RWPE2 (cell line): ENCODE measurements at regions not wholly inside any gene's neighbourhood (a gene's known extent, or its start where the extent isn't known, plus 50 kb on each side); places are given as distances from the start of the nearest gene placed in this dataset.

Experiments
- ATAC-seq: fragments of 200-7000 bp; cut with Tn5 transposase; 3 replicates; pipeline ENCODE4 v1.9.1; 2021; ENCODE audit warnings: low read depth
- DNase-seq: peaks from one replicate; pipeline ENCODE4 v3.0.0-alpha.2; 2020; ENCODE audit warnings: low spot score
- H3K27ac ChIP-seq: fragments of 450-650 bp; 2 replicates; pipeline ENCODE4 v1.5.1; 2017; ENCODE audit warnings: mild to moderate bottlenecking; ENCODE audit not compliant: poor library complexity, severe bottlenecking
- H3K27me3 ChIP-seq: fragments of 250-450 bp; sonication (Bioruptor Pico); 2 replicates; pipeline ENCODE4 v1.5.1; 2021; ENCODE audit warnings: mild to moderate bottlenecking, moderate library complexity; ENCODE audit not compliant: insufficient read depth, poor library complexity, severe bottlenecking
- H3K36me3 ChIP-seq: fragments of 250-450 bp; sonication (Bioruptor Pico); 2 replicates; pipeline ENCODE4 v1.5.1; 2020; ENCODE audit warnings: low read depth, mild to moderate bottlenecking, moderate library complexity
- H3K4me1 ChIP-seq: fragments of 250-450 bp; sonication (Bioruptor Pico); 2 replicates; pipeline ENCODE4 v1.5.1; 2021; ENCODE audit warnings: mild to moderate bottlenecking, moderate library complexity; ENCODE audit not compliant: insufficient read depth, poor library complexity, severe bottlenecking
- H3K4me3 ChIP-seq: fragments of 250-450 bp; sonication (Bioruptor Pico); 2 replicates; pipeline ENCODE4 v1.5.1; 2021; ENCODE audit warnings: mild to moderate bottlenecking, moderate library complexity; ENCODE audit not compliant: severe bottlenecking
- H3K9me3 ChIP-seq: fragments of 250-450 bp; sonication (Bioruptor Pico); 2 replicates; pipeline ENCODE4 v1.5.1; 2021; ENCODE audit warnings: mild to moderate bottlenecking, moderate library complexity; ENCODE audit not compliant: severe bottlenecking
- TF ChIP-seq, protein P1 (sequence below): fragments of 450-650 bp; IDR thresholded peaks from one replicate; pipeline ENCODE4 v1.5.1; 2017; ENCODE audit warnings: mild to moderate bottlenecking, moderate library complexity; ENCODE audit not compliant: poor library complexity, severe bottlenecking

DNA sequence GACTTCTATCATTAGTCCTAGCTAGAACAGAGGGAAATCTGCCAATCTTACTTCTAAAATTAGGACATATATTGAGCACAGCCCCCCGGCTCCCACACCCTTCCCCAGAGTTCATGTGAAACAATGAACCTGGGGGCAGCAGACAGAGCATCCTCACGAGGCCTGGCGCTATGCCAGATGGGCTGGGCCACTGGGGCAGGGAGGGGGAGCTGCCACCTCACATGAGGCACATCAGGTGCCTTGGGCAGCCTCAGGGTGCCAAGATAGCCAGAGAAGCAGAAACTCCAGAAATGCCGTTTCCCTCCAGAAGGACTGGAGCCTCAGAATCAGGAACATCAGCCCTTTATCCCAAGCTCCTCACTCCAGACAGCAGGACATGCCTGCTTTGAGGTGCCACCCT, 92.8 kb upstream of the LANCL2 start:
- ATAC-seq (no peak), DNase-seq (no peak)
- TF ChIP-seq, protein P1, sequence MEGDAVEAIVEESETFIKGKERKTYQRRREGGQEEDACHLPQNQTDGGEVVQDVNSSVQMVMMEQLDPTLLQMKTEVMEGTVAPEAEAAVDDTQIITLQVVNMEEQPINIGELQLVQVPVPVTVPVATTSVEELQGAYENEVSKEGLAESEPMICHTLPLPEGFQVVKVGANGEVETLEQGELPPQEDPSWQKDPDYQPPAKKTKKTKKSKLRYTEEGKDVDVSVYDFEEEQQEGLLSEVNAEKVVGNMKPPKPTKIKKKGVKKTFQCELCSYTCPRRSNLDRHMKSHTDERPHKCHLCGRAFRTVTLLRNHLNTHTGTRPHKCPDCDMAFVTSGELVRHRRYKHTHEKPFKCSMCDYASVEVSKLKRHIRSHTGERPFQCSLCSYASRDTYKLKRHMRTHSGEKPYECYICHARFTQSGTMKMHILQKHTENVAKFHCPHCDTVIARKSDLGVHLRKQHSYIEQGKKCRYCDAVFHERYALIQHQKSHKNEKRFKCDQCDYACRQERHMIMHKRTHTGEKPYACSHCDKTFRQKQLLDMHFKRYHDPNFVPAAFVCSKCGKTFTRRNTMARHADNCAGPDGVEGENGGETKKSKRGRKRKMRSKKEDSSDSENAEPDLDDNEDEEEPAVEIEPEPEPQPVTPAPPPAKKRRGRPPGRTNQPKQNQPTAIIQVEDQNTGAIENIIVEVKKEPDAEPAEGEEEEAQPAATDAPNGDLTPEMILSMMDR, result no peak
- Histone ChIP-seq H3K36me3 (no peaks in the 10 kb centered on the region), H3K9me3 (no peaks in the 10 kb centered on the region), H3K4me1 (no peaks in the 10 kb centered on the region), H3K4me3 (no peak overlapping the region), H3K27ac (no peak overlapping the region), H3K27me3 (no peaks in the 10 kb centered on the region)

DNA sequence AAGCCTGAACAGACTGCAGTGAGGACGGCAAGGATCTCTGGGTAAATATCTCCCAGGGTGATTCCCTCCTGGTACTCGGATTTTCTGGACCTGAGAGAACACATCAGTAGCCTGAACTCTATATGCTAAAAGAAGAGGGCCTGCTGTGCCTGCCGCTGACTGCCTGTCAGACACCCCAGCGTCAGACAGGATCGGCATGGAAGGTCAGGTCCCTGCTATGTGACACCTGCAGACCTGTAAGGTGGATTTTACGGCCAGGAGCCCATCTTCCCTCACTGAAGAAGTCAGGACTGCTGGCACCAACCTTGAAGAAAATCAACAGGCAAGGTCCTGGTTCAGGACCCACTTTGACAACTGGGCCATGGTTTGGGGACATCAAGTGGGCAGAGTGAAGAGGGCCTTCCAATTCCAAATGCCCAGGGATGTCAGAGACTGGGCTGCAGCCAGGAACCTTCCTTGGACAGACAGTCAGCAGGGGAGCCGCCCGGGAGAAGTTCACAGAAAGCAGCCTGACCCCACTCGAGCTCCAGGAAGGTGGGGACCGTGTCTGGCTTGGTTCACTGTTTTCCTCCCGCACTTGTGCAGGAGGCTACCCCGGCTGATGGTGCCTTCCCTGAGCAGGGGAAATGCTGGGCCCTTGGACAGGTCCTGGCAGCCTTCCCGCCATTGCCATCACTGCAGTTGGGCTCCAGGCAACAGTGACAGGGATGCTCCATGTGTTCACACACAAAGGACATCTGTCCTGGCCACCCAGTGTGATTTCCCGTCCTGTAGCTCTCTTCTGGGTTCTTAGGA, 91.8 kb upstream of the LANCL2 start:
- no peaks in the 10 kb centered on the region for H3K36me3 ChIP-seq
- ATAC-seq (no peak), DNase-seq (no peak)
- no peaks in the 10 kb centered on the region for H3K27me3 ChIP-seq
- no peaks in the 10 kb centered on the region for H3K4me1 ChIP-seq
- H3K9me3 ChIP-seq, result no peaks in the 10 kb centered on the region
- TF ChIP-seq, protein P1, result no peak
- H3K27ac ChIP-seq, result no peak overlapping the region
- no peak overlapping the region for H3K4me3 ChIP-seq

DNA sequence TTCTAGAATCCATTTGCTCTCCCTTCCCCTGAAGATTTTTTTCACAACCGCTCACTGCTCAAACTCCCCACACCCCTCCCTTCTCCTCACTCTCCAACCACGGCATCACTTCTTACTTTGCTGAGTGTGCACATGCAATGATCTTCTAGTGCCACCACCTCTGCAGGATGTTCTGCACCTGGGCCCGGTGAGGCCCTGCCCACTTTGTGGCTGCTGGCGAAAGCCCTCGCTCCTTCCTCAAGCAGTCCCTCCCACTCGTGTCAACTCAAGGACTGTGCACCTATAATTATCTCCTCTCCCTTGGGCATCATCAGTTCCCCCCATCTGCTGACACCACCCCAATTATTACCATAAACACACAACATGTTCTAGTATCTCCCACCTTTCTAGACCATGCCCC, 91.0 kb upstream of the LANCL2 start:
- TF ChIP-seq, protein P1, result no peak
- no peaks in the 10 kb centered on the region for H3K4me1 ChIP-seq
- no peak overlapping the region for H3K4me3 ChIP-seq
- no peaks in the 10 kb centered on the region for H3K9me3 ChIP-seq
- no peak for ATAC-seq
- no peak for DNase-seq
- no peaks in the 10 kb centered on the region for H3K27me3 ChIP-seq
- no peaks in the 10 kb centered on the region for H3K36me3 ChIP-seq
- no peak overlapping the region for H3K27ac ChIP-seq

DNA sequence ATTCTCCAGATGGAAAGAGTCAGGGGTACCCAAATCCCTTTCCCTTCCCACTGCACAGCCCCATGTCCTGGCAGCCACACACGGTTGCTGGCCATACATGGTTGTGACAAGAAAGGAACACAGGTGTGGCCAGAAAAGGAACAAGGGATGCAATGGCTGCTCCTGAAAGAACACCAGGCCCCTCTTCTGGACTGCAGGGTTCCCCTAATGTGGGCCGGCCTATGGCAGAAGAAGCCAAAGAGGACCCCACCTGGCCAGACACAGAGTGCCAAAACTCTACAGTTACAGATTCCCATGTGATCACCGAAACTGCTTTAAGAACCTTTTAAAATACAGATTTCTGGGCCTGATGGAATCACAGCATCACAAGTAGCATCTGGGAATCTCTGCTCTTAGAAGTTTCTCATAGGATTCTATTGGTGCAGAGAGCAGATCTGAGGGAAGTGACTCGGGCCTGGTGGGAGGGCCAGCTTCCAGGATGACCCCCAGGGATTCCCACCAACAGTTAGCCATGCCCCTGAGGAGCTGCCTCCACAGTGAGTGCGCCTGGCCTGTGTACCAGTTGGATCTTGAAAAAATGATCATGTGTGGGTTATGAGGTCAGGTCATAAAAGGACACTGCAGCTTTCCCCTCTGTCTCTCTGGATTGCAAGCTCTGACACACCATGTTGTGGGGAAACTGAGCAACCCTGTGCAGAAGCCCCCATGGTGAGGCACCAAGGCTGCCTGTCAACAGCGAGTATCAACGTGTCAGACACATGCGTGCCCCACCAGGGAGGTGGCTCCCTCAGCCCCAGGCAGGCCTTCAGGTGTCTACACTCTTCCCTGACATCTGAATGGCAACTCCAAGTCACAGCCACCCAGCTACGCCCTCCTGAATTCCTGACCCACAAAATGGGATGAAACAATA, 89.6 kb upstream of the LANCL2 start:
- Histone ChIP-seq H3K27ac (no peak overlapping the region), H3K4me1 (no peaks in the 10 kb centered on the region), H3K27me3 (no peaks in the 10 kb centered on the region), H3K36me3 (no peaks in the 10 kb centered on the region), H3K4me3 (no peak overlapping the region), H3K9me3 (no peaks in the 10 kb centered on the region)
- ATAC-seq (no peak), DNase-seq (no peak)
- TF ChIP-seq, protein P1, result no peak
